K562 (cell line): ENCODE measurements at regions not wholly inside any gene's neighbourhood (a gene's known extent, or its start where the extent isn't known, plus 50 kb on each side); places are given as distances from the start of the nearest gene placed in this dataset.

Experiments
- POLR2A ChIP-seq: fragments of 450-650 bp; conservative IDR thresholded peaks from 2 replicates; pipeline ENCODE4 v1.6.1; 2016
- TF ChIP-seq, protein P1 (sequence below), 2 experiments: fragments of 450-650 bp in 1 of 2; sonication (generic) in 1 of 2; formaldehyde crosslinking; conservative IDR thresholded peaks; 2 replicates each; pipeline versions ENCODE4 v1.4.0 to v1.8.1; 2020 to 2022; ENCODE audit warnings: mild to moderate bottlenecking in 1 of 2, missing genetic modification reagents in 1 of 2

DNA sequence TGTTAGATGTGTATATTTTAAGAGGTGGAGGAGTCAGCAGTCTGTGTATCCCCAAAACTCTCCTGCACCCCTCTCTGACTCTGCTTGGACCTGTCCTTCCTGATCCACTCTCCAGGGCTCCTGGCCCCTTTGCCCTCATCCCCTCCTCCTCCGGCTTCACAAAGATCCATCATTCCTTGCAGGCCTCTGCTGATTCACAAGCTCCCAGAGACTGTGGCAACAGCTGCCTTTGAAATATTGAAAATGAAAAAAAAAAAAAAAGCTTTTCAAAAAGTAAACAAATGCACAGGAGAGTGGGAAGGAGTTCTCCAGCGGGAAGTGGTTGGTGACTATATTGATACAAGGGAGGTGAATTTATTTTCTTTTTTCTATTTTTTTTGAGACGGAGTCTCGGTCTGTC, 330.2 kb upstream of the SULF2 start:
- TF ChIP-seq, protein P1, sequence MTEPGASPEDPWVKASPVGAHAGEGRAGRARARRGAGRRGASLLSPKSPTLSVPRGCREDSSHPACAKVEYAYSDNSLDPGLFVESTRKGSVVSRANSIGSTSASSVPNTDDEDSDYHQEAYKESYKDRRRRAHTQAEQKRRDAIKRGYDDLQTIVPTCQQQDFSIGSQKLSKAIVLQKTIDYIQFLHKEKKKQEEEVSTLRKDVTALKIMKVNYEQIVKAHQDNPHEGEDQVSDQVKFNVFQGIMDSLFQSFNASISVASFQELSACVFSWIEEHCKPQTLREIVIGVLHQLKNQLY (CRISPR knock-in tag; conservative IDR thresholded peaks at IDR 0.05) = no peak
- TF ChIP-seq POLR2A = no peak
